H9 (cell line): ENCODE measurements at regions not wholly inside any gene's neighbourhood (a gene's known extent, or its start where the extent isn't known, plus 50 kb on each side); places are given as distances from the start of the nearest gene placed in this dataset.

Source experiments
- DNase-seq: peaks from one replicate; pipeline ENCODE4 v3.0.0-alpha.2; 2017
- H2AFZ ChIP-seq: one replicate; pipeline ENCODE4 v1.6.1; 2013; ENCODE audit warnings: mild to moderate bottlenecking, low read length, control low read depth, moderate library complexity
- H2AK5ac ChIP-seq: 2 replicates; pipeline ENCODE4 v1.6.1; 2013; ENCODE audit warnings: low read length, control low read depth, mixed read lengths; ENCODE audit not compliant: insufficient read length
- H2BK120ac ChIP-seq: one replicate; pipeline ENCODE4 v1.6.1; 2013; ENCODE audit warnings: low read depth, mild to moderate bottlenecking, low read length, control low read depth, inconsistent platforms; ENCODE audit not compliant: poor library complexity, severe bottlenecking
- H2BK12ac ChIP-seq: 2 replicates; pipeline ENCODE4 v1.6.1; 2013; ENCODE audit warnings: low read length, control low read depth, mixed read lengths, low read depth; ENCODE audit not compliant: insufficient read length
- H2BK15ac ChIP-seq: 2 replicates; pipeline ENCODE4 v1.6.1; 2013; ENCODE audit warnings: low read depth, low read length, control low read depth
- H2BK20ac ChIP-seq: one replicate; pipeline ENCODE4 v1.6.1; 2013; ENCODE audit warnings: low read depth, mild to moderate bottlenecking, low read length, control low read depth, inconsistent platforms; ENCODE audit not compliant: poor library complexity, severe bottlenecking
- H2BK5ac ChIP-seq: 2 replicates; pipeline ENCODE4 v1.6.1; 2013; ENCODE audit warnings: low read length, control low read depth, mixed read lengths; ENCODE audit not compliant: insufficient read length
- H3K14ac ChIP-seq: 2 replicates; pipeline ENCODE4 v1.6.1; 2013; ENCODE audit warnings: low read length, control low read depth; ENCODE audit not compliant: insufficient read depth
- H3K18ac ChIP-seq: 2 replicates; pipeline ENCODE4 v1.6.1; 2013; ENCODE audit warnings: low read depth, mild to moderate bottlenecking, mixed read lengths, low read length, control low read depth; ENCODE audit not compliant: insufficient read length
- H3K23ac ChIP-seq: 2 replicates; pipeline ENCODE4 v1.6.1; 2013; ENCODE audit warnings: low read length, control low read depth, mixed read lengths, low read depth; ENCODE audit not compliant: insufficient read length
- H3K23me2 ChIP-seq: 2 replicates; pipeline ENCODE4 v1.6.1; 2013; ENCODE audit warnings: low read depth, mild to moderate bottlenecking, mixed read lengths, low read length, control low read depth; ENCODE audit not compliant: insufficient read length, poor library complexity, severe bottlenecking
- H3K27ac ChIP-seq: 2 replicates; pipeline ENCODE4 v1.5.1; 2013; ENCODE audit warnings: low read length, control low read depth, mixed read lengths, low read depth; ENCODE audit not compliant: insufficient read length
- H3K27me3 ChIP-seq: 2 replicates; pipeline ENCODE4 v1.6.1; 2013; ENCODE audit warnings: low read length, control low read depth, inconsistent platforms; ENCODE audit not compliant: insufficient read depth
- H3K4ac ChIP-seq: 2 replicates; pipeline ENCODE4 v1.6.1; 2013; ENCODE audit warnings: low read depth, mild to moderate bottlenecking, control low read depth, inconsistent platforms, low read length, moderate library complexity
- H3K4me1 ChIP-seq: 2 replicates; pipeline ENCODE4 v1.6.1; 2013; ENCODE audit warnings: low read length, control low read depth, inconsistent platforms; ENCODE audit not compliant: insufficient read depth
- H3K4me2 ChIP-seq: 2 replicates; pipeline ENCODE4 v1.6.1; 2013; ENCODE audit warnings: low read length, control low read depth, mixed read lengths; ENCODE audit not compliant: insufficient read length, insufficient read depth
- H3K56ac ChIP-seq: 2 replicates; pipeline ENCODE4 v1.6.1; 2013; ENCODE audit warnings: low read depth, mild to moderate bottlenecking, mixed read lengths, low read length, control low read depth; ENCODE audit not compliant: insufficient read length
- H3K79me1 ChIP-seq: 2 replicates; pipeline ENCODE4 v1.6.1; 2013; ENCODE audit warnings: low read depth, mild to moderate bottlenecking, moderate library complexity, low read length, control low read depth, inconsistent platforms; ENCODE audit not compliant: insufficient read depth, poor library complexity, severe bottlenecking
- H3K79me2 ChIP-seq: 2 replicates; pipeline ENCODE4 v1.6.1; 2013; ENCODE audit warnings: low read length, control low read depth, inconsistent platforms; ENCODE audit not compliant: insufficient read depth
- H3K9ac ChIP-seq: 2 replicates; pipeline ENCODE4 v1.6.1; 2013; ENCODE audit warnings: low read length, control low read depth, mixed read lengths; ENCODE audit not compliant: insufficient read length; ENCODE audit errors: extremely low read depth
- H3K9me3 ChIP-seq: one replicate; pipeline ENCODE4 v1.6.1; 2013; ENCODE audit warnings: low read depth, low read length, inconsistent platforms; ENCODE audit not compliant: control insufficient read depth
- H3T11ph ChIP-seq: one replicate; pipeline ENCODE4 v1.6.1; 2013; ENCODE audit warnings: mild to moderate bottlenecking, low read length, control low read depth, inconsistent platforms
- H4K20me1 ChIP-seq: one replicate; pipeline ENCODE4 v1.6.1; 2013; ENCODE audit not compliant: control insufficient read depth, insufficient read length, insufficient read depth
- H4K5ac ChIP-seq: 2 replicates; pipeline ENCODE4 v1.6.1; 2013; ENCODE audit warnings: low read depth, mild to moderate bottlenecking, mixed read lengths, low read length, control low read depth; ENCODE audit not compliant: insufficient read length
- H4K8ac ChIP-seq: replicated peaks from 2 replicates; pipeline ENCODE4 v1.6.1; 2013; ENCODE audit warnings: low read length, control low read depth, mixed read lengths, low read depth; ENCODE audit not compliant: insufficient read length
- H4K91ac ChIP-seq: 2 replicates; pipeline ENCODE4 v1.6.1; 2013; ENCODE audit warnings: low read depth, mild to moderate bottlenecking, moderate library complexity, mixed read lengths, low read length, control low read depth; ENCODE audit not compliant: insufficient read length
- H3K27ac Mint-ChIP-seq, 3 experiments: 2 replicates in 2 of 3; 3 replicates in 1 of 3; pipeline ENCODE4 v1.8.0; 2020 to 2021; ENCODE audit warnings: mixed read lengths in 3 of 3, mild to moderate bottlenecking in 1 of 3, moderate library complexity in 1 of 3
- H3K27me3 Mint-ChIP-seq: 2 replicates; pipeline ENCODE4 v1.8.0; 2021; ENCODE audit warnings: low read depth, mild to moderate bottlenecking, moderate library complexity, mixed read lengths
- H3K36me3 Mint-ChIP-seq, 3 experiments: 2 replicates in 2 of 3; 3 replicates in 1 of 3; pipeline ENCODE4 v1.8.0; 2020 to 2021; ENCODE audit warnings: low read depth in 3 of 3, mixed read lengths in 3 of 3; ENCODE audit not compliant: insufficient read depth in 1 of 3
- H3K4me1 Mint-ChIP-seq, 2 experiments: 2 replicates each; pipeline ENCODE4 v1.8.0; 2020; ENCODE audit warnings: mixed read lengths in 2 of 2
- H3K4me3 Mint-ChIP-seq, 2 experiments: 2 replicates in 1 of 2; 3 replicates in 1 of 2; pipeline ENCODE4 v1.8.0; 2020 to 2021; ENCODE audit warnings: mild to moderate bottlenecking in 2 of 2, mixed read lengths in 2 of 2, moderate library complexity in 1 of 2
- H3K9me3 Mint-ChIP-seq, 2 experiments: 2 replicates in 1 of 2; 3 replicates in 1 of 2; pipeline ENCODE4 v1.8.0; 2020; ENCODE audit warnings: mild to moderate bottlenecking in 2 of 2, mixed read lengths in 2 of 2, moderate library complexity in 1 of 2
- CTCF ChIP-seq: fragments of 200-600 bp; sonication (generic); conservative IDR thresholded peaks from 3 replicates; pipeline ENCODE4 v1.8.0; 2021; ENCODE audit warnings: antibody characterized with exemption, mild to moderate bottlenecking
- WGBS: extraction: QIAGEN DNeasy Blood & Tissue Kit; methylation state at CpG from one replicate; pipeline ENCODE4 v1.1.7; 2013; ENCODE audit warnings: missing lambda C conversion rate, low lambda C conversion rate, mixed read lengths; ENCODE audit not compliant: insufficient read length; ENCODE audit errors: extremely low coverage; 5-methylcytosine and 5-hydroxymethylcytosine counted together

DNA sequence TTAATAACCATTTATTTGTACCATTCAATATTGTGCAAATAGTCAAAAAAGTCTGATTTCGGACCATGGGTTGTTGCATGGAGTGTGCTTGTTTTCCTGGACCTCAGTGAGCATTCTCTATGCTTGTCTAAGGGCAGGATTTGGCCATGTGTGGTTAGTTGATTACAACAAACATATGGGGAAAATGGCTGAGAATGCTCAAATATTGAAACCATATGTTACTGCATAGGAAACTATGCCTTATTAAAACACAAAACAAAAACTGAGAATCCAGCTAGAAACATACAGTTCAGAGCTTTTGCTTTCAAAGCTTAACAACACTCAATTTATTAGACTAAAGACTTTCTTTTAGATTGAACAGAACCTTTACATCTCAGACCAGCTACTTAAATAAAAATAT is 928.3 kb downstream of the NR2F1-AS1 start:
- H4K5ac ChIP-seq = no peak overlapping the region
- no peak for TF ChIP-seq CTCF
- no peaks in the 10 kb centered on the region for H3K23me2 ChIP-seq
- H2AK5ac ChIP-seq = no peak overlapping the region
- H3K27me3 ChIP-seq = no peaks in the 10 kb centered on the region
- no peak overlapping the region for H3K4me2 ChIP-seq
- Mint-ChIP-seq H3K9me3 (no peaks in the 10 kb centered on the region; a peak in 1 of 5 replicates), H3K4me3 (no peak overlapping the region), H3K4me1 (no peaks in the 10 kb centered on the region), H3K36me3 (no peaks in the 10 kb centered on the region), H3K27me3 (no peaks in the 10 kb centered on the region), H3K27ac (no peak overlapping the region)
- no peaks in the 10 kb centered on the region for H4K20me1 ChIP-seq
- H3K79me2 ChIP-seq = no peaks in the 10 kb centered on the region
- H3K9ac ChIP-seq = no peak overlapping the region
- no peak overlapping the region for H2BK12ac ChIP-seq
- no peak overlapping the region for H2BK20ac ChIP-seq
- no peak overlapping the region for H3K56ac ChIP-seq
- WGBS = no CpG with 5 or more reads among the region's 1 CpG
- no peak overlapping the region for H2BK15ac ChIP-seq
- H3K14ac ChIP-seq = no peak overlapping the region
- H2BK120ac ChIP-seq = no peak overlapping the region
- no peak overlapping the region for H3K23ac ChIP-seq
- H3K9me3 ChIP-seq = no peaks in the 10 kb centered on the region
- H3K79me1 ChIP-seq = no peaks in the 10 kb centered on the region
- no peaks in the 10 kb centered on the region for H3K4me1 ChIP-seq
- no peak overlapping the region for H3K18ac ChIP-seq
- H2BK5ac ChIP-seq = no peak overlapping the region
- no peak overlapping the region for H2AFZ ChIP-seq
- no peak overlapping the region for H3K4ac ChIP-seq
- no peak overlapping the region for H4K8ac ChIP-seq
- no peak overlapping the region for H3T11ph ChIP-seq
- no peak overlapping the region for H4K91ac ChIP-seq
- no peak overlapping the region for H3K27ac ChIP-seq
- DNase-seq = no peak
